Mesothelial cell of epicardium (in vitro differentiated cells): ENCODE measurements at regions not wholly inside any gene's neighbourhood (a gene's known extent, or its start where the extent isn't known, plus 50 kb on each side); places are given as distances from the start of the nearest gene placed in this dataset.

Experiments
- DNase-seq, 2 experiments: peaks; one replicate each; pipeline ENCODE4 v3.0.0; 2021; ENCODE audit warnings: low spot score in 2 of 2; ENCODE audit not compliant: unreplicated experiment in 2 of 2
- H3K27ac Mint-ChIP-seq: 2 replicates; pipeline ENCODE4 v1.8.0; 2021; ENCODE audit warnings: mixed read lengths
- H3K27me3 Mint-ChIP-seq: 2 replicates; pipeline ENCODE4 v1.8.0; 2021; ENCODE audit warnings: low read depth, mixed read lengths
- H3K36me3 Mint-ChIP-seq: 2 replicates; pipeline ENCODE4 v1.8.0; 2021; ENCODE audit warnings: mixed read lengths
- H3K4me1 Mint-ChIP-seq: 2 replicates; pipeline ENCODE4 v1.8.0; 2021; ENCODE audit warnings: mixed read lengths
- H3K4me3 Mint-ChIP-seq: 2 replicates; pipeline ENCODE4 v1.8.0; 2021; ENCODE audit warnings: mild to moderate bottlenecking, moderate library complexity, mixed read lengths
- H3K9me3 Mint-ChIP-seq: 2 replicates; pipeline ENCODE4 v1.8.0; 2021; ENCODE audit warnings: mixed read lengths
- CTCF ChIP-seq: fragments of 200-600 bp; sonication (generic); IDR thresholded peaks from one replicate; pipeline ENCODE4 v1.5.0; 2021; ENCODE audit warnings: antibody characterized with exemption; ENCODE audit not compliant: unreplicated experiment

GRCh38 chr15:66846031-66846430 lies 144.0 kb downstream of the SMAD6 start:
- DNase-seq, result no peak
- H3K4me1 Mint-ChIP-seq, result peaks cover 76% of the 10 kb centered on the region
- peak overlapping the region; percentile 94 for H3K27ac Mint-ChIP-seq
- no peaks in the 10 kb centered on the region for H3K36me3 Mint-ChIP-seq
- no peaks in the 10 kb centered on the region for H3K9me3 Mint-ChIP-seq
- no peak overlapping the region for H3K4me3 Mint-ChIP-seq
- no peak for TF ChIP-seq CTCF
- no peaks in the 10 kb centered on the region for H3K27me3 Mint-ChIP-seq

GRCh38 chr15:66846811-66847210 lies 144.8 kb downstream of the SMAD6 start:
- no peak for TF ChIP-seq CTCF
- H3K9me3 Mint-ChIP-seq, result no peaks in the 10 kb centered on the region
- H3K4me1 Mint-ChIP-seq, result peaks cover 76% of the 10 kb centered on the region
- no peak overlapping the region for H3K4me3 Mint-ChIP-seq
- peak overlapping the region; percentile 25 for H3K27ac Mint-ChIP-seq
- no peak for DNase-seq
- no peaks in the 10 kb centered on the region for H3K27me3 Mint-ChIP-seq
- no peaks in the 10 kb centered on the region for H3K36me3 Mint-ChIP-seq

GRCh38 chr15:66847565-66847991 lies 145.5 kb downstream of the SMAD6 start:
- no peak overlapping the region for H3K27ac Mint-ChIP-seq
- TF ChIP-seq CTCF, result no peak
- H3K27me3 Mint-ChIP-seq, result no peaks in the 10 kb centered on the region
- no peaks in the 10 kb centered on the region for H3K9me3 Mint-ChIP-seq
- peaks cover 78% of the 10 kb centered on the region for H3K4me1 Mint-ChIP-seq
- no peaks in the 10 kb centered on the region for H3K36me3 Mint-ChIP-seq
- no peak for DNase-seq
- H3K4me3 Mint-ChIP-seq, result no peak overlapping the region

- Mint-ChIP-seq H3K9me3 (no peaks in the 10 kb centered on the region), H3K36me3 (no peaks in the 10 kb centered on the region), H3K4me1 (peaks cover 78% of the 10 kb centered on the region), H3K27me3 (no peaks in the 10 kb centered on the region), H3K27ac (peak overlapping the region; percentile 97), H3K4me3 (no peak overlapping the region)
- TF ChIP-seq CTCF, result no peak
- DNase-seq, result peak in 1 of 2 experiments; percentile 32
Measured at GRCh38 chr15:66848116-66848515, 146.1 kb downstream of the SMAD6 start.

- no peaks in the 10 kb centered on the region for H3K9me3 Mint-ChIP-seq
- peak overlapping the region; percentile 97 for H3K27ac Mint-ChIP-seq
- no peak for TF ChIP-seq CTCF
- no peaks in the 10 kb centered on the region for H3K36me3 Mint-ChIP-seq
- no peaks in the 10 kb centered on the region for H3K27me3 Mint-ChIP-seq
- H3K4me3 Mint-ChIP-seq, result no peak overlapping the region
- peak in 1 of 2 experiments; percentile 37 for DNase-seq
- peaks cover 74% of the 10 kb centered on the region for H3K4me1 Mint-ChIP-seq
Measured at GRCh38 chr15:66848686-66849392, 146.8 kb downstream of the SMAD6 start.
